GM19455 (cell line): ENCODE measurements at regions not wholly inside any gene's neighbourhood (a gene's known extent, or its start where the extent isn't known, plus 50 kb on each side); places are given as distances from the start of the nearest gene placed in this dataset.

ENCODE experiments used
- ATAC-seq: cut with Tn5 transposase; IDR thresholded peaks from one replicate; pipeline ENCODE4 v1.9.1; 2021; ENCODE audit not compliant: unreplicated experiment

- no peak for ATAC-seq
Observed at GRCh38 chr12:102601621-102602020, 121.3 kb upstream of the IGF1 start.

- ATAC-seq = no peak
Observed at GRCh38 chr12:102596687-102597086, 116.3 kb upstream of the IGF1 start.

GRCh38 chr12:102596031-102596430 is 115.7 kb upstream of the IGF1 start:
- no peak for ATAC-seq

GRCh38 chr12:102595315-102595714 is 115.0 kb upstream of the IGF1 start:
- no peak for ATAC-seq

GRCh38 chr12:102593134-102593533 is 112.8 kb upstream of the IGF1 start:
- ATAC-seq = no peak

GRCh38 chr12:102592134-102592533 is 111.8 kb upstream of the IGF1 start:
- no peak for ATAC-seq

- no peak for ATAC-seq
Observed at GRCh38 chr12:102573237-102573636, 92.9 kb upstream of the IGF1 start.

- no peak for ATAC-seq
Observed at GRCh38 chr12:102571889-102572288, 91.5 kb upstream of the IGF1 start.

- no peak for ATAC-seq
Observed at GRCh38 chr12:102570256-102570655, 89.9 kb upstream of the IGF1 start.

- ATAC-seq = no peak
Observed at GRCh38 chr12:102569803-102570202, 89.4 kb upstream of the IGF1 start.

- ATAC-seq = no peak
Observed at GRCh38 chr12:102568276-102568675, 87.9 kb upstream of the IGF1 start.

GRCh38 chr12:102567031-102567985 is 86.9 kb upstream of the IGF1 start:
- no peak for ATAC-seq

- no peak for ATAC-seq
Observed at GRCh38 chr12:102565555-102565954, 85.2 kb upstream of the IGF1 start.

- ATAC-seq = no peak
Observed at GRCh38 chr12:102564026-102564425, 83.7 kb upstream of the IGF1 start.

GRCh38 chr12:102562836-102563425 is 82.6 kb upstream of the IGF1 start:
- no peak for ATAC-seq

GRCh38 chr12:102551186-102551585 is 70.8 kb upstream of the IGF1 start:
- no peak for ATAC-seq

GRCh38 chr12:102549691-102550090 is 69.3 kb upstream of the IGF1 start:
- ATAC-seq = no peak

- ATAC-seq = no peak
Observed at GRCh38 chr12:102548543-102548942, 68.2 kb upstream of the IGF1 start.

GRCh38 chr12:102543494-102544485 is 63.4 kb upstream of the IGF1 start:
- no peak for ATAC-seq

- no peak for ATAC-seq
Observed at GRCh38 chr12:102542816-102543440, 62.6 kb upstream of the IGF1 start.
